ENCODE measurements at regions not wholly inside any gene's neighbourhood (a gene's known extent, or its start where the extent isn't known, plus 50 kb on each side); places are given as distances from the start of the nearest gene placed in this dataset.

DNA sequence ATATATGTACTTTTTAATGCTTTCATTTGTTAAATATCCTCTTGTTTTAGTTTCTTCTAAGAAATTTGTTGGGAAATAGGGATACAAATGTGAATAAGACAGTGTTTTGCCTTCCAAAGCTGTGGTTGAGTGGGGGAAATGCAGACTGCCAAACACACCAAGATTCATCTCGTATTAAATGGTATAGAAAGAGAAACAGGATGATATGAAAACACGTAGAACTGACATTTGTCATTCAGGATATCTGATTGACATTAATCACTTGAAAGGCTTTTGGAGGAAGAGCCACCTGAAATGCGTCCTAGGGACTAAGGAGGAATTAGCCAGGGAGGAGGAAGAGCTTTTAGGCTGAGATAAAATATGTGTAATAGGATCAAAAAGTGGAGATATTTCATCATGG lies 287.4 kb upstream of the SEMA3C start:
- no peak overlapping the region for H3K27ac ChIP-seq (ENCODE audit: insufficient read depth, low read depth, low read length)
- DNase-seq (ENCODE audit: low read depth, low spot score) (no peak), FAIRE-seq (no peak)
- H3K79me2 ChIP-seq (ENCODE audit: control insufficient read depth, insufficient read depth, low read length): no peaks in the 10 kb centered on the region
- no peak for TF ChIP-seq FOS (IDR thresholded peaks at IDR 0.05; ENCODE audit: borderline replicate concordance, insufficient read depth, low read length)
- CTCF ChIA-PET: no interaction called here
- H3K4me1 ChIP-seq (ENCODE audit: control insufficient read depth, extremely low read depth, insufficient read depth, low read length): no peaks in the 10 kb centered on the region
- no peak overlapping the region for H3K4me3 ChIP-seq (replicated peaks in 1 of 3; ENCODE audit: insufficient read depth in 1 of 3, low read depth in 1 of 3, low read length in 3 of 3)
- POLR2A ChIA-PET: no interaction called here
- BruUV-seq (replicated peaks): no TSS peak
- no peak overlapping the region for H2AFZ ChIP-seq (ENCODE audit: low read depth, low read length)
- H3K36me3 ChIP-seq (ENCODE audit: control insufficient read depth in 2 of 2, extremely low read depth in 1 of 2, insufficient read depth in 2 of 2, low read length in 2 of 2): no peaks in the 10 kb centered on the region
- no peaks in the 10 kb centered on the region for H3K27me3 ChIP-seq (ENCODE audit: control insufficient read depth in 2 of 2, insufficient read depth in 2 of 2, low read length in 2 of 2)
- H3K9me1 ChIP-seq (replicated peaks; ENCODE audit: control insufficient read depth, extremely low read depth, insufficient read depth, low read length): no peaks in the 10 kb centered on the region
- H3K4me2 ChIP-seq (ENCODE audit: insufficient read depth, low read length): no peak overlapping the region
- dilution Hi-C loops (cut with MboI; ENCODE audit: extremely low pct_ligation_motif_present, low sequenced_read_pairs): no loop called here
- H3K9ac ChIP-seq (replicated peaks; ENCODE audit: extremely low read depth, insufficient read depth, low read length): no peak overlapping the region
- no peaks in the 10 kb centered on the region for H4K20me1 ChIP-seq (replicated peaks; ENCODE audit: control insufficient read depth, extremely low read depth, insufficient read depth, low read length)
- no peaks in the 10 kb centered on the region for H3K9me3 ChIP-seq (replicated peaks; ENCODE audit: control insufficient read depth, insufficient read depth, low read length)
- intact Hi-C loops (cut with micrococcal nuclease): no loop called here

DNA sequence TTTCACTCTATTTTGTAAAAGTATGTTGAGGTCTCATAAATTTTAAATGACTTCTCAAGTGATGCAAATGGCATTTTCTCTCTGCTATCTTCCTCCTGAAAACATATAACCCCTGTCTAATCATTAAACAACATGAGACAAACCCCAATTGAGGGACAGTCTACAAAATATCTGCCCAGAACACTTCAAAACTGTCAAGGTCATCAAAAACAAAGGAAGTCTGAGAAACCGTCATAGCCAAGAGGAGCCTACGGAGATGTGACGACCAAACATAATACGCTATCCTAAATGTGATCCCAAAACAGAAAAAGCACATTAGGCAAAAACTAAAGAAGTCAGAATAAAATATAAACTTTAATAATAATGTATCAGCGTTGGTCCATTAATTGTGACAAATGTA lies 282.3 kb upstream of the SEMA3C start:
- dilution Hi-C loops (cut with MboI; ENCODE audit: extremely low pct_ligation_motif_present, low sequenced_read_pairs): no loop called here
- POLR2A ChIA-PET: no interaction called here

More for the DNA sequence above, 282.3 kb upstream of the SEMA3C start:
- no peak overlapping the region for H3K4me2 ChIP-seq (ENCODE audit: insufficient read depth, low read length)
- DNase-seq (ENCODE audit: low read depth, low spot score) (no peak), FAIRE-seq (no peak)
- no peak overlapping the region for H3K9ac ChIP-seq (replicated peaks; ENCODE audit: extremely low read depth, insufficient read depth, low read length)
- TF ChIP-seq POLR2A (IDR thresholded peaks at IDR 0.05; ENCODE audit: low read depth, low read length): no peak
- TF ChIP-seq JUN (IDR thresholded peaks at IDR 0.05; ENCODE audit: borderline replicate concordance, insufficient read depth, insufficient read length, low read depth): no peak
- no peak for TF ChIP-seq MYC (IDR thresholded peaks at IDR 0.05; ENCODE audit: low read depth, low read length)
- TF ChIP-seq, protein P1, sequence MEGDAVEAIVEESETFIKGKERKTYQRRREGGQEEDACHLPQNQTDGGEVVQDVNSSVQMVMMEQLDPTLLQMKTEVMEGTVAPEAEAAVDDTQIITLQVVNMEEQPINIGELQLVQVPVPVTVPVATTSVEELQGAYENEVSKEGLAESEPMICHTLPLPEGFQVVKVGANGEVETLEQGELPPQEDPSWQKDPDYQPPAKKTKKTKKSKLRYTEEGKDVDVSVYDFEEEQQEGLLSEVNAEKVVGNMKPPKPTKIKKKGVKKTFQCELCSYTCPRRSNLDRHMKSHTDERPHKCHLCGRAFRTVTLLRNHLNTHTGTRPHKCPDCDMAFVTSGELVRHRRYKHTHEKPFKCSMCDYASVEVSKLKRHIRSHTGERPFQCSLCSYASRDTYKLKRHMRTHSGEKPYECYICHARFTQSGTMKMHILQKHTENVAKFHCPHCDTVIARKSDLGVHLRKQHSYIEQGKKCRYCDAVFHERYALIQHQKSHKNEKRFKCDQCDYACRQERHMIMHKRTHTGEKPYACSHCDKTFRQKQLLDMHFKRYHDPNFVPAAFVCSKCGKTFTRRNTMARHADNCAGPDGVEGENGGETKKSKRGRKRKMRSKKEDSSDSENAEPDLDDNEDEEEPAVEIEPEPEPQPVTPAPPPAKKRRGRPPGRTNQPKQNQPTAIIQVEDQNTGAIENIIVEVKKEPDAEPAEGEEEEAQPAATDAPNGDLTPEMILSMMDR (IDR thresholded peaks at IDR 0.05; ENCODE audit: extremely low read depth in 1 of 2, insufficient read depth in 1 of 2, low read depth in 1 of 2, low read length in 2 of 2): no peak
- no peak for TF ChIP-seq EZH2 (IDR thresholded peaks at IDR 0.05; ENCODE audit: borderline replicate concordance, low read depth, low read length, severe bottlenecking)
- no peak for TF ChIP-seq POLR2AphosphoS5 (IDR thresholded peaks at IDR 0.05; ENCODE audit: insufficient read depth, low read depth, low read length)
- TF ChIP-seq, protein P2, sequence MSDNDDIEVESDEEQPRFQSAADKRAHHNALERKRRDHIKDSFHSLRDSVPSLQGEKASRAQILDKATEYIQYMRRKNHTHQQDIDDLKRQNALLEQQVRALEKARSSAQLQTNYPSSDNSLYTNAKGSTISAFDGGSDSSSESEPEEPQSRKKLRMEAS (IDR thresholded peaks at IDR 0.05; ENCODE audit: insufficient read depth, insufficient read length): no peak
- TF ChIP-seq GATA2 (IDR thresholded peaks at IDR 0.05; ENCODE audit: insufficient read depth, insufficient read length, low read depth, low read length): no peak
- TF ChIP-seq FOS (IDR thresholded peaks at IDR 0.05; ENCODE audit: borderline replicate concordance, insufficient read depth, low read length): no peak
- no peaks in the 10 kb centered on the region for H3K4me1 ChIP-seq (ENCODE audit: control insufficient read depth, extremely low read depth, insufficient read depth, low read length)
- H3K27ac ChIP-seq (ENCODE audit: insufficient read depth, low read depth, low read length): no peak overlapping the region
- intact Hi-C loops (cut with micrococcal nuclease): no loop called here
- no peak overlapping the region for H2AFZ ChIP-seq (ENCODE audit: low read depth, low read length)
- H3K9me3 ChIP-seq (replicated peaks; ENCODE audit: control insufficient read depth, insufficient read depth, low read length): no peaks in the 10 kb centered on the region
- H3K9me1 ChIP-seq (replicated peaks; ENCODE audit: control insufficient read depth, extremely low read depth, insufficient read depth, low read length): no peaks in the 10 kb centered on the region
- H3K4me3 ChIP-seq (replicated peaks in 1 of 3; ENCODE audit: insufficient read depth in 1 of 3, low read depth in 1 of 3, low read length in 3 of 3): no peak overlapping the region
- CTCF ChIA-PET: no interaction called here
- no peaks in the 10 kb centered on the region for H3K27me3 ChIP-seq (ENCODE audit: control insufficient read depth in 2 of 2, insufficient read depth in 2 of 2, low read length in 2 of 2)
- H3K36me3 ChIP-seq (ENCODE audit: control insufficient read depth in 2 of 2, extremely low read depth in 1 of 2, insufficient read depth in 2 of 2, low read length in 2 of 2): no peaks in the 10 kb centered on the region
- H4K20me1 ChIP-seq (replicated peaks; ENCODE audit: control insufficient read depth, extremely low read depth, insufficient read depth, low read length): no peaks in the 10 kb centered on the region
- H3K79me2 ChIP-seq (ENCODE audit: control insufficient read depth, insufficient read depth, low read length): no peaks in the 10 kb centered on the region
- no TSS peak for BruUV-seq (replicated peaks)
